GM12865 (cell line): ENCODE measurements at regions not wholly inside any gene's neighbourhood (a gene's known extent, or its start where the extent isn't known, plus 50 kb on each side); places are given as distances from the start of the nearest gene placed in this dataset.
A peak's percentile ranks its signal among the peaks of the same experiment; 100 is the strongest.
"Not testable (repeated sequence)": the region's sequence is repeated elsewhere in the genome, so short reads cannot be mapped to it uniquely, and the experiment has no call there.

Source experiments
- DNase-seq: peaks from one replicate; pipeline ENCODE4 v3.0.0; 2010; ENCODE audit warnings: low read depth
- H3K4me3 ChIP-seq: 2 replicates; pipeline ENCODE4 v1.5.1; 2011; ENCODE audit warnings: mild to moderate bottlenecking, low read depth, low read length, control low read depth

DNA sequence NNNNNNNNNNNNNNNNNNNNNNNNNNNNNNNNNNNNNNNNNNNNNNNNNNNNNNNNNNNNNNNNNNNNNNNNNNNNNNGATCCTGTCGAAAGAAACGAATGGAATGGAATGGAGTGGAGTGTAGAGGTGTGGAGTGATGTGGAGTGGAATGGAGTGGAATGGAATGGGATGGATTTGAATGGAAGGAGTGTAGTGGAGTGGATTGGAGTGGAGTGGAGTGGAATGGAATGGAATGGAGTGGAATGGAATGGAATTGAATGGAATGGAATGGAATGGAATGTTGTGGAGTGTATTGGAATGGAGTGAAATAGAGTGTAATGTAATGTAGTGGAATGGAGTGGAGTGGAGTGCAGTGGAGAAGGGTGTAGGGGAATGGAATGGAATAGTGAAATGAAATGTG is 1275.4 kb upstream of the TPTE start:
- H3K4me3 ChIP-seq, DNase-seq: not testable (repeated sequence)

GRCh38 chr21:9246481-9247289 is 1274.7 kb upstream of the TPTE start:
- peak; percentile 1 for DNase-seq
- H3K4me3 ChIP-seq: not testable (repeated sequence)

DNA sequence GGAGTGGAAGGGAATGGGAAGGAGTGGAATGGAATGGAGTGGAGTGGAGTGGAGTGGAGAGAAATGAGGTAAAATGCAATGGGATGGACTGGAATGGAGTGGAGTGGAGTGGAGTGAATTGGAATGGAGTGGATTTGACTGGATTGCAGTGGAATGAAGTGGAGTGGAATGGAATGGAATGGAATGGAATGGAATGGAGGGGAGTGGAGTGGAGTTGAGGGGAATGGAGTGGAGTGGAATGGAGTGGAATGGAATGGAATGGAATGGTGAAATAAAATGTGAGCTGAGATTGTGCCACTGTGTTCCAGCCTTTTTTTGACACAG is 1274.1 kb upstream of the TPTE start:
- DNase-seq, H3K4me3 ChIP-seq: not testable (repeated sequence)

GRCh38 chr21:9247616-9248317 is 1273.6 kb upstream of the TPTE start:
- not testable (repeated sequence) for H3K4me3 ChIP-seq, DNase-seq
